Aorta (tissue), 5 donors: ENCODE measurements at regions not wholly inside any gene's neighbourhood (a gene's known extent, or its start where the extent isn't known, plus 50 kb on each side); places are given as distances from the start of the nearest gene placed in this dataset.

Experiments
- ATAC-seq: fragments of 200-7000 bp; cut with Tn5 transposase; one replicate; pipeline ENCODE4 v1.9.1; 2022; ENCODE audit warnings: moderate library complexity; ENCODE audit not compliant: low FRiP score
- DNase-seq, 2 donors: peaks; one replicate each; pipeline ENCODE4 v3.0.0-alpha.2; 2020
- H3K27ac ChIP-seq, 2 donors: one replicate each; pipeline ENCODE4 v1.5.1; 2013; ENCODE audit warnings: low read length in 2 of 2, mild to moderate bottlenecking in 2 of 2, moderate library complexity in 2 of 2, control low read depth in 1 of 2, inconsistent platforms in 1 of 2, low read depth in 1 of 2
- H3K27me3 ChIP-seq, 2 donors: one replicate each; pipeline ENCODE4 v1.6.1; 2013; ENCODE audit warnings: control low read depth in 1 of 2, low read length in 1 of 2, mild to moderate bottlenecking in 1 of 2, moderate library complexity in 1 of 2; ENCODE audit not compliant: insufficient read depth in 2 of 2, control insufficient read depth in 1 of 2
- H3K36me3 ChIP-seq, 2 donors: one replicate each; pipeline ENCODE4 v1.6.1; 2013; ENCODE audit warnings: control low read depth in 1 of 2, low read length in 1 of 2, mild to moderate bottlenecking in 1 of 2; ENCODE audit not compliant: insufficient read depth in 2 of 2, control insufficient read depth in 1 of 2
- H3K4me1 ChIP-seq, 2 donors: one replicate each; pipeline ENCODE4 v1.6.1; 2013; ENCODE audit warnings: low read length in 2 of 2, control low read depth in 1 of 2, mild to moderate bottlenecking in 1 of 2, moderate library complexity in 1 of 2; ENCODE audit not compliant: insufficient read depth in 2 of 2, control insufficient read depth in 1 of 2
- H3K4me3 ChIP-seq, 2 donors: one replicate each; pipeline ENCODE4 v1.5.1; 2013; ENCODE audit warnings: low read length in 2 of 2, control low read depth in 1 of 2, mild to moderate bottlenecking in 1 of 2
- H3K9me3 ChIP-seq: one replicate; pipeline ENCODE4 v1.6.1; 2013; ENCODE audit warnings: mild to moderate bottlenecking, low read length; ENCODE audit not compliant: control insufficient read depth
- WGBS, 2 donors: extraction: QIAGEN DNeasy Blood & Tissue Kit; methylation state at CpG; one replicate each; pipeline ENCODE4 v1.1.7; 2013; 5-methylcytosine and 5-hydroxymethylcytosine counted together
- intact Hi-C, 2 donors: fragments of 100-400 bp; cut with DNase I; formaldehyde crosslinking; loops; one replicate each; pipeline versions ENCODE4 v1.14.2 to v1.15.0; 2022
- donor health status: healthy with polysubstance abuse.
- donor health status: Bipolar disorder and iron deficiency.
- donor health status: DM: no; HTN: no; CAD: no.
- donor health status: DM: no; HTN: no; CAD: no.
- donor health status: DM: yes; HTN: yes; CAD: no.

DNA sequence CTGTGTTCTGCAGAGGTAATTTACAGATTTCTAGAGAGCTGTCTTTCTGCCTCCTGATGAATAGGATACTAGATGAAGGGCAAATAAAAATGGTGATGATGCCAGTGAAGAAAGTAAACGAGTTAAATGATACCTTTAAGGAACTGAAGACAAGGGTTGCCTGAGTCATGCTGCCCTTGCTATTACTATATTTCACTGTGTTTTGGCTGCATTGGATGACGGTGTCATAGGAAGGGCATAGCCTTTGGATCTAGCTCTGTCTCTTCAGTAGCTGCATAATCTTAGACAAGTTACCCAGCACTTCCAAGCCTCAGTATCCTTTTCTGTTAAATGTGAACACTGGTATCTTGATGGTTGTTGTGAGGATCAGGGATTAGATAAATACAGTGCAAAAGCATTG lies 131.5 kb upstream of the FGGY start:
- Histone ChIP-seq H3K36me3 (no peaks in the 10 kb centered on the region), H3K9me3 (no peaks in the 10 kb centered on the region), H3K4me1 (peaks cover 8 to 13% of the 10 kb centered on the region in 2 donors), H3K27ac (no peak overlapping the region), H3K27me3 (no peaks in the 10 kb centered on the region), H3K4me3 (no peak overlapping the region)
- ATAC-seq (no peak), DNase-seq (no peak)
- intact Hi-C loops: loop anchor here in 1 of 2 donors (10.0 kb wide), 1 partner anchor 261 kb away; no protein-coding TSS in a partner anchor
- WGBS, 2 donors: 23 to 34% methylated on average over 2 of the region's 2 CpGs

DNA sequence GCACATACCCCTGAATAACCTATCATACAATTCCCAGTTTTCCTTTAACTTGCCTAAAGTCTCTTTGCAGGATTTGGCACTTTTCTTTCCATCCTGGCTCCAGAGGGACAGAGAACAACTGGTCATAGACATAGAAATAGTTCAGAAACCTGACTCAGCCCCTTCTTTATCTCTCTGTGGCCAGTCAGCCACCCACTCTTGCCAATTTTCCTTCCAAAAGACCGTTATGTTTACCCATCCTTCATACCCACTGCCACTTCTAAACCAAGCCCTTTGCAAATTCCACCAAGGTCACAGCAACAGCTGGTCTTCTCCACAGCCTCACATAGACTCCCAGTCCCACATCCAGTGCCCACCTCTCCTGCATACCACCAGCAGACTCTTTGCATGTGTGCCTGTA lies 127.2 kb upstream of the FGGY start:
- no peaks in the 10 kb centered on the region for H3K36me3 ChIP-seq
- H3K27me3 ChIP-seq: no peaks in the 10 kb centered on the region
- DNase-seq (no peak), ATAC-seq (peak; percentile 84)
- no peaks in the 10 kb centered on the region for H3K4me1 ChIP-seq
- 2 to 8% methylated on average over 1 of the region's 1 CpG for WGBS, 2 donors
- intact Hi-C loops: loop anchor here in 1 of 2 donors (10.0 kb wide), 1 partner anchor 265 kb away; no protein-coding TSS in a partner anchor
- no peaks in the 10 kb centered on the region for H3K9me3 ChIP-seq
- H3K27ac ChIP-seq: no peak overlapping the region
- no peak overlapping the region for H3K4me3 ChIP-seq

DNA sequence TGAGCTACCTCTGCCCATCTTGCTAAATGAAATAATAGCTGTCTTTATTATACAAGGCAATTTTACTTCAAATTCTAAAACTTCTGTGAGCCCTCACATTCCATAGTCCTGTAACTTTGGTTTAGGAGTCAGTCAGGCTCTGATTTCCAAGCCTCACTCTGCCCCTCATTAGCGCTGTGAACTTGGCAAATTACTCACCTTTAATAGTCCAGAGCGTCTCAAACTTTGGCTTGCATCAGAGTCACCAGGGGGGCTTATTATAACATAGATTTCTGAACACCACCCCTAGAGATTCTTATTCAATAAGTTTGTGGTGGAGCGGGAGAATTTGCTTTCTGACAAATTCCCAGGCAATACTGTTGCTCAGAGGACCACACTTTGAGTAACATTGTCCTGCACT lies 126.2 kb upstream of the FGGY start:
- intact Hi-C loops: no loop called here
- ATAC-seq: no peak
- 75 to 77% methylated on average over 3 of the region's 3 CpGs for WGBS, 2 donors

GRCh38 chr1:59171788-59172187 lies 125.1 kb upstream of the FGGY start:
- Histone ChIP-seq H3K36me3 (no peaks in the 10 kb centered on the region), H3K27ac (no peak overlapping the region), H3K4me3 (no peak overlapping the region), H3K27me3 (no peaks in the 10 kb centered on the region), H3K4me1 (no peaks in the 10 kb centered on the region), H3K9me3 (no peaks in the 10 kb centered on the region)
- ATAC-seq (no peak), DNase-seq (no peak)
- WGBS, 2 donors: 86 to 89% methylated on average over 4 of the region's 4 CpGs
- intact Hi-C loops: no loop called here

More for the DNA sequence above, 126.2 kb upstream of the FGGY start:
- Histone ChIP-seq H3K27me3 (no peaks in the 10 kb centered on the region), H3K9me3 (no peaks in the 10 kb centered on the region), H3K4me1 (no peaks in the 10 kb centered on the region), H3K4me3 (no peak overlapping the region), H3K27ac (no peak overlapping the region), H3K36me3 (no peaks in the 10 kb centered on the region)
- DNase-seq: no peak

DNA sequence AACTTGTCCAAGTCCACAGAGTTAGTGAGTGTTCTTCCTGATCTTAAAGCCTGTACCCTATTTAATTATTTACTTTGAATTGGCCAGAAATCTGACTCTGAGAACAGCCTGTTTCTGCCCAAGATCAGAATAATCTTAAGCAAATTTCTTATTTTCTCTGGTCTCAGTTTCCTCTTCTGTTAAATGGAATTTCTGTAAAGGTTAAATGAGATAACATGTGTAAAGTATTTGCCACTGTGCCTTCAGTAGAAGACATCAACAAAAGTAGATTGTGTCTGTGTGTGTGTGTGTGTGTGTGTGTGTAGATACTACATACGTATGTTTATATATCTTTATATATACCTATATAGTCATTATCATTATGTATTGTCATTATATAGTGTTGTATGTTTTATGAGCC lies 124.2 kb upstream of the FGGY start:
- Histone ChIP-seq H3K27ac (no peak overlapping the region), H3K27me3 (no peaks in the 10 kb centered on the region), H3K4me1 (no peaks in the 10 kb centered on the region), H3K9me3 (no peaks in the 10 kb centered on the region), H3K36me3 (no peaks in the 10 kb centered on the region), H3K4me3 (no peak overlapping the region)
- DNase-seq (no peak), ATAC-seq (no peak)
- WGBS, 2 donors: 86 to 95% methylated on average over 1 of the region's 1 CpG
- intact Hi-C loops: no loop called here

GRCh38 chr1:59173721-59174120 lies 123.2 kb upstream of the FGGY start:
- no peak for ATAC-seq
- intact Hi-C loops: no loop called here

GRCh38 chr1:59176471-59176870 lies 120.4 kb upstream of the FGGY start:
- H3K4me1 ChIP-seq: peaks cover 3 to 6% of the 10 kb centered on the region in 2 donors
- H3K9me3 ChIP-seq: no peaks in the 10 kb centered on the region
- no peak overlapping the region for H3K4me3 ChIP-seq
- 96 to 98% methylated on average over 3 of the region's 3 CpGs for WGBS, 2 donors
- no peaks in the 10 kb centered on the region for H3K36me3 ChIP-seq
- H3K27me3 ChIP-seq: no peaks in the 10 kb centered on the region
- no peak overlapping the region for H3K27ac ChIP-seq
- ATAC-seq (no peak), DNase-seq (no peak)
- intact Hi-C loops: no loop called here

More at GRCh38 chr1:59173721-59174120, 123.2 kb upstream of the FGGY start:
- Histone ChIP-seq H3K36me3 (no peaks in the 10 kb centered on the region), H3K4me3 (no peak overlapping the region), H3K4me1 (no peaks in the 10 kb centered on the region), H3K27me3 (no peaks in the 10 kb centered on the region), H3K27ac (no peak overlapping the region), H3K9me3 (no peaks in the 10 kb centered on the region)
- no peak for DNase-seq
- 15 to 22% methylated on average over 1 of the region's 1 CpG for WGBS, 2 donors

DNA sequence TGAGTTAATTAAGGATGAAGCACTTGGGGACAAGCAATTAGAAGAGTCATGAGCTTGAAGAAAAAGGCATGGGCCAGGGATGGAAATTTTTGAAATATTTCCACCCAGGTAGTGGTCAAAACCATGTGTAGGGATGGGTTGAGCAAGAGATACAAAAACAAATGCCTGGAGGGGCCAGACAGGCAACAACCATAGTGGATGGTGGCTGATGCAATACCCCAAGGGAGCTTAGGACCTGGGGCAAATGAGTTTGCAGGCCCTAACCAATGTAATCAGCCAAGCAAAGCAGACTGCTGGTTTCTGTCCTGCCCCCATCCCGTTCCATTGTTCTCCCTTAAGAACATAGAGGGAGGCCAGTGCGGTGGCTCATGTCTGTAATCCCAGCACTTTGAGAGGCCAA lies 119.1 kb upstream of the FGGY start:
- intact Hi-C loops: no loop called here
- Histone ChIP-seq H3K27ac (no peak overlapping the region), H3K4me3 (no peak overlapping the region), H3K36me3 (no peaks in the 10 kb centered on the region), H3K27me3 (no peaks in the 10 kb centered on the region), H3K9me3 (no peaks in the 10 kb centered on the region), H3K4me1 (peaks cover 3 to 6% of the 10 kb centered on the region in 2 donors)
- DNase-seq (no peak), ATAC-seq (no peak)
- 97 to 100% methylated on average over 2 of the region's 2 CpGs for WGBS, 2 donors

GRCh38 chr1:59178339-59179187 lies 118.3 kb upstream of the FGGY start:
- 42 to 55% methylated on average over 4 of the region's 4 CpGs for WGBS, 2 donors
- no peaks in the 10 kb centered on the region for H3K27me3 ChIP-seq
- ATAC-seq (peak; percentile 90), DNase-seq (peak; percentile 74 to 76)
- H3K9me3 ChIP-seq: no peaks in the 10 kb centered on the region
- intact Hi-C loops: no loop called here
- H3K4me1 ChIP-seq: peaks cover 3 to 6% of the 10 kb centered on the region in 2 donors
- H3K4me3 ChIP-seq: no peak overlapping the region
- peak overlapping the region in 1 of 2 donors; percentile 70 for H3K27ac ChIP-seq
- no peaks in the 10 kb centered on the region for H3K36me3 ChIP-seq
